CD4-positive, alpha-beta T cell treated with Interleukin-6 at 100 ng/mL for 8 hours (primary cell): ENCODE measurements at regions not wholly inside any gene's neighbourhood (a gene's known extent, or its start where the extent isn't known, plus 50 kb on each side); places are given as distances from the start of the nearest gene placed in this dataset.
"Not testable (repeated sequence)": the region's sequence is repeated elsewhere in the genome, so short reads cannot be mapped to it uniquely, and the experiment has no call there.

Experiments
- DNase-seq: peaks from one replicate; pipeline ENCODE4 v3.0.0-alpha.2; 2020; ENCODE audit warnings: mixed read lengths, low spot score

DNA sequence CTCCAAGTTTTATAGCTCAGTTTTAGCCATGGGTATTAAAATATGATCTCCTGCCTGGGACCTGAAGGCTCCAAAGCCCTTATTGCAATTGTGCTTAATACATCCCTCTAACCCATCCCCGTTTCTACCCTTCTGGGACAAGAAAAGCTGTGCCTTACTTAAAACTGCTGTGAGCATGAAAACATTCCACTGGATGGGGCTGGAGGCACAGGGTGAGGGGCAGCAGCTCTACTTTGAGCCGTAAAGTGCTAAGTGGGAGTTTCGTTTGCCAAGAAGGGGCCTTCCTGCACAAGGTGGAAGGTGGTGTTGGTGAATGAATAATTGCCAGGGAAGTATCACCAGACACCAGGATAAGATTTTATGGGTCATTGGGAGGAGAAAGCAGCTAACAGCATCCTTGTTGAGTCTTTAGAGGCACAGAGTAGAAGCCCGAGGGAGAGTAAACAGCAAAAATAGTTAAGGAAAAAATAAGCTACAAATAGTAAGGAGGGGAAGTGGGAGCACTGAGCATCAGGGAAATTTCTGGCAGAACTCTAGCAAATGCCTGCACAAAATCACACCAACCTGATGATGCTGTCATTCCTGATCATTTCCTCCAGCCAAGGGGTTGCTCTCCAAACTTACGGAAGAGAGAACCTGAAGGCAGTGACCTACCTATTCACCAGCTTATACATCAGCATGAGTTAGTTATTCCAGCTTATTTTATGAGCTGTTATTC lies 218.4 kb downstream of the MREG start:
- no peak for DNase-seq

DNA sequence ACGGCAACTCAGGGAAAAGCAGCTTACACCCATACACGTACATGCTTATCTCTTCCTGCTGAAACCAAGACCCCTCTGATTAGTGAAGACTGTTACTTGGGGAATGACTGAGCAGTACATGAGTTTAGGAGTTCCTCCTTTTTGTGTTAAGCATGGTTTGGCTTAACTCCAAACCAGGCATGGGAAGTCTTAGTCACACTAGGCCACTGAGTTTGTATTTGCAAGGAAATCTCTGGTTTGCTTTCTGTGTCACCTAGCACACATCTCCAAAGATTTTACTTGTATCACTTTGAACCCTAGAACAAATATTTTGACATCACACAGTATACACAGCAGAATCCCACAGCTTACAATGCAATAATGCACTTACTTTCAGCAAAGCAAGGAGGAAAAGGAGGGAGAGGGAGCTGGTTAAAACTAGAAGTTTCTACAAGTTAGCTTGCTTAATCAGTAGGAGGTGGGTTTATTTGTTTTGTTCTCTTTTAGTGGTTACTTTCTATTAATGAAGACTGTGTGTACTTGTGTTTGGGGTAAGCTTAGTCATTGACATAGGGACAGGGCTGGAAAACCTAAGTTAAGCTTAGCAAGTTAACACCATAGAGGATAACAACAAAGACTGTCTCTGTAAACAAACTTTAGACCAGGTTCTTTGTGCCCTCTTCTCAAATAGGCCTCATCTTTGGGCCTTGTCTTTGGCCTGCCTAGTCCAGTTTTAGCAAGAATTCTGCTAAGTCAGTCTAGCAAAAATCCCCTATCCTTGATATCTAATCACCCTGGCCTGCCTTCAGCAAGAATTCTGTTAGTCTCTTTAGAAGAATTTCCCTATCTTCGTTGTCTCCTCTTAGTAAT lies 219.4 kb downstream of the MREG start:
- DNase-seq: no peak

DNA sequence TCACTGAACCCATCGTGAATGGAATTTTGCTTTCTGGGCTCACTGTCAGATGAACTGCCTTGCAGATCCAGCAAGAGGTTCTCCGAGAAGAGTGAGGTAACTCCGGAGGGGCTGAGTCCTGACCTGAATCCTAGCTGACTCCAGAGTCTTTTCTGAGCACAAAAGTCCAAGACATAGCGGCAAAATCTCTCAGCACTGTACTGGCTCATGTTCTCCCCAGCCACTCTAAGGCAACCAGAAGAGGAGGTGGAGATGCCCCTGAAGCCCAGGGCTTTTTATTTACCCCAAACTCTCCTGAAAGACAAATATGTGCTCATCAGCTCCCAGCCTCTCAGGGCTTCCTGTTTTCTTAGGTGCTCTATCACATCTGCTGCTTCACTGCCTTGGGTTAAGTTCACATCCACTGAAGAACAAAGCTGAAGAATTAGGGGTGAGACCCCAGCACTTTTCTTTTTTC lies 221.8 kb downstream of the MREG start:
- no peak for DNase-seq

DNA sequence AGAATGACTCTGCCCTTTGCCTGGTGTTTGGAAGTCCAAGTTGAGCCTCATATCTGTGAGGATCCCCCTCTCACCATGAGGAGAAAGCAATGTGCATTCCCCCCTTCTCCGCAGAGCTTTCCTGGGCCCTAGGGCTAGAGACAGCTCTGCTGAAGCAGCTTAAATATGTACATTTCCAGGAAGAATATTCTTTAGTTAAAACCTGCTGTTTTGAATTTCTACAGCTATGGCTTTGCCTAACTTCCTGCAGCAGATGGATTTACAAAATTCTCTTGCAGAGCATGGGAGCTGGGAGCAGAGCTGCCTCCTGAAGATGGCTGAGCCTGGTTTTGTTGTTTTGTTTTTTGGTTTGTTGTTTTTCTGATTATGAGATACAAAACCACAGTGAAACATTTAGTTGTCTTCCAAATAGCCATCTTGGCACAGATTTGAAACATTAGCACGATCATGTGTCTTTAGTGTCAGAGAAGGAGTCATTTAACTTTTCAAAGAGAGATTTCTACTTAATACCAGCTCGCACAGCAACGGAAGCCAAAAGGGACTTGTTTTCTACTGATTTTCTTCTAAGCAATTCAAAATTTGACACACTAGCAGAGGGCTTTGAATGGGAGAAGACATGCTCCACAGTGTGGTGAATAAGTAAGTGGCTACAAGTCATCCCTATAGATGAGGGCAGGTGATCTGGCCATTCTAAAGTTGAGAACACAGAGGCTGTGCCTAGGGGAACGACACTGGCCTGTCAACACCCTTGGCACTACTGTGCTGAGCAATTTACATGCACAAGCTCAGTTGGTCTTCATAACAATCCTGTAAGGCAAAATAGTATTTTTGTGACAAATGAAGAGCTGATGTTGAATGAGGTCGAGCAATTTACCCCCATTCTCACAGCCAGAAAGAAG lies 222.6 kb downstream of the MREG start:
- no peak for DNase-seq

DNA sequence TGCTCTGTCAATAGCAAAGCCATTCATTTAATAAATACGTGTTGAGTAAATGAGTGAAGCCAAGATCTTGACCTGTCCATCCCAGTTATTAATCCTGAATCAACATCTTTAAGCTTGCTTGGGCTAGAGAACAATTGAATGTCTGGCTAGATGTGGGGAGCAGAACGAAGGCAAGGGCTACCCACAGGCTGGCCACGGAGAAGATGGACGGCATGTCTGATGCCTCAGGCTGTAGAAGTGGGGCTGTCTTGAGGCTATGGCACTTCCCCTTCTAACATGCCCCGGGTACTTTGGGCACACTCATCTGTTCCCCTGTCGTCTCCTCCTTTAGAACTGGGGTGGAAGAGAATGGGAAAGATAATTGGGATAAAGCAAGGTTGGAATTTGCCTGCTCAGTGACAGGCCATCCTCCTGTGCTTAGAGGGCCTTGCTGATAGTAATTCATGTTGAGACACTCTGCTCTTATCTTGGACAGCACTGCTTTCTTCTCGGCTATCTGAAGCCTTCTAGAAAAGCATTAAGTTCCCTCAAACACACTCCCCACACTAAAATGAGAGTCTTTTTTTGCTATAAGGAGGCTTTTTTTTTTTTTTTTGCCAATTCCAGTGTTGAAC lies 225.7 kb downstream of the MREG start:
- DNase-seq: no peak

DNA sequence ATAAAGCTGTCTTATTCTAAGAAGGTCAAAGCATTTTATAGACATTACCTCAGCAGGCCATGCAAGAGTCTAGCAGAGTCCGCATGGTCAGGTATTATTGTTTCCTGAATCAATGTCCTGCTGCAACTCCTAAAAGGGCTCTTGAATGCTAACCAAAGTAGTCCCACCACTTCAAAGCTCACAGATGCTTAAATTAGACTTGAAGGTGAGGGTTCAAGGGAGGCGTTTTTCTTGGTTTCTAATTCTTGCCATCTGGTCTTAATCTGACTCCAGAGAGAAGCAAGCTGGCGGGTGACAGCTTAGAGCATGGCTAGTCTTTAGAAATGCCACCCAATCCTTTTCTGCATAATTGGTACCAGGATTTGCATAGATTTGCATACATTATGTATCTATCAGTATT lies 226.3 kb downstream of the MREG start:
- no peak for DNase-seq

DNA sequence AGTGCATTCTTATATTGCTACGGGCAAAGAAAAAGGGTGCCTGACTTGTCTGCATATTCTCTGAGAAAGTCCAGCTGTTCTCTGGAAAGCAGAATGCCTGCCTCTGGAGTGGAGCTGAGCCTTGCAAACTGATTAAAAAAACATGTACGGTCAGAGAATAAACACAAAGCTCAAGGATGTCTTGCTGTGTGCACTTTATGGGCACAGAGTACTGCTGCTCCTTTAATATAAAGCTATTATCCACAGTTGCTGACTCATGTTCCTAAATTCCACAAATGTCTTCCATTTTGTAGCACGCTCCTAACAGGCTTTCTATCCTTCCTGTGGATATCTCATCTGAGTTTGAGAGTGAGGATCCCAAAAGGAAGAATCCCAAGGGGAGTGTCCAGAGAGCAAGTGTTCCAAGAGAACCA lies 229.0 kb downstream of the MREG start:
- DNase-seq: no peak

DNA sequence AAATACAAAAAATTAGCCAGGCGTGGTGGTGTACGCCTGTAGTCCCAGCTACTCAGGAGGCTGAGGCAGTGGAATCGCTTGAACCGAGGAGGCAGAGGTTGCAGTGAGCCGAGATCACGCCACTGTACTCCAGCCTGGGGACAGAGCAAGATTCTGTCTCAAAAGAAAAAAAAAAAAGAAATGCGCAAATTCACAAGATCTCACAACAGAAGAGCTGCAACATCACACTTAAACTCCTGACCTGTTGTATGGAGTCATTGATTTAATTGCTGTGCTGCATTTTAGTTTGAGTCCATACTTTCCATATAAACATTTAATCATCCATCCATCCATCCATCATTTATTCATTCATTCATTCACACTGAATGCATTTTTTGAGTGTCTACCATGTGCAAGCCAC lies 229.7 kb downstream of the MREG start:
- not testable (repeated sequence) for DNase-seq

DNA sequence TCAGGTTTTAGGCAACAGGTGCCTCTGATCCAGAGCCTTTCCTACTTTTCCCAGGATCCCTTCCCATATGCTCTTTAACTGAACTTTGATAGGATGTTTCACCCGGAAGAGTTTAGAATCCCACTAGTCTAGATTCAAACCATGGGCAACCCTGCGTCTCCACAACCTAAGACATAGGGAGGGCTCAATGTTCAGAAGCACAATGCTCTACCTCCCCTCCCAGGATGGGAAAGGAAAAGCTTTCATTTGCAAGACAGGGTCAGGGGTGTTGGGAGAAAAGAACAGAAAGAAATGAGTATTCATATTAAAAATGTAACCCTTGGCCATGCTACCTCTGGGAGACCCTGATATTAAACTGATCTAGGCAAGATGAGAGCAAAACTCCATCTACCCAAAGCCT lies 230.4 kb downstream of the MREG start:
- no peak for DNase-seq

DNA sequence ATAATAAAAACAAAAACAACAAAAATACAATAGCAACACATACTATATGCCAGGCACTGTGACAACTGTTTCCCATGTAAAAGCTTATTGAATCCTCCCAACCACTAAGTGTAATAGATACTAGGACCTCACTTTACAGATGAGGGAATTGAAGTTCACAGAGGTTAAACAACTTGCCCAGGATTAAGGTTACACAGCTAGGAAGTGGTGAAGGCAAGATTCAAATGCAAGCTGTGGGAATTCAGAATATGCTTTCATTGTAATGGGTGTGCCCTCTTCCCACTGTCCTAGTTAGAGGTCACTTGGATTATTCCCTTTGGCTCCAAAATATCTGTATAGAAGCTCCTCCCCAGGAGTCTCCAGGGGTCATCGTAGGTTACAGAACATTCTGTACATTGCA lies 231.1 kb downstream of the MREG start:
- DNase-seq: no peak

DNA sequence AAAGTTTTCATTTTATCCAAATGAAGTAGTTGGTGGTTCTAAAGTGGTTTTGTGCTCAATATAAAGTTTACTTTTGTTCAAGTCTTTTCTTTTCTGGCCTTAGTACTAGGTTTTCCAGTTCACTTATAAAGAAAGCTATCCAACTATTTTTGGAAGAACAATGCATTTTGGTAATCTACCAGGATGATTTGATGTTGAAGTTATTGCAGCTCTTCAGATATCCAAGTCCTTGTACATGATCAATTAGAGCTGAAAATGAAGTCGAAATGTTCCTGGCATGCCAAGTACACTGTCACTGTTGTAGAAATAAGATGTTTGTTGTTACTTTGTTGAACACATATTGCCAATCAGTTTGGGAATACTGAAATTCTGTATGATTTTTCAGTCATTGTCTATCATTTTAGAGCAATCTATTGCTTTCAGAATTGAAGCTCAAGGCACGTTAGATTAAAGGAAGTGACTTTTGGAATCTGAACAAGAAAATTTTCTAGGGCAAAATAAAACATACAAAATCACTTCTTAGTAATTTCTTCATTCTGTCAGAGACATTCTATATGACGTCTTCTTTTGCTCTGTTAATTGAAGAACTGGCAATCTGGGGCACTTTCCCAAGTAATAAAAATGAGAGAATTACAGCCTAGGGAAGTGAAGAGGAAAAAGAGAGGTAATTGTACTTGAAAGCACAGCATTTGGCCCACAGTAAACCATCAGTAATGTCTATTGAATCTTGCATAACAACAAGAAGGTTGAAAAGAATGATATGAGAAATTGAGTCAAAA lies 232.3 kb downstream of the MREG start:
- no peak for DNase-seq

DNA sequence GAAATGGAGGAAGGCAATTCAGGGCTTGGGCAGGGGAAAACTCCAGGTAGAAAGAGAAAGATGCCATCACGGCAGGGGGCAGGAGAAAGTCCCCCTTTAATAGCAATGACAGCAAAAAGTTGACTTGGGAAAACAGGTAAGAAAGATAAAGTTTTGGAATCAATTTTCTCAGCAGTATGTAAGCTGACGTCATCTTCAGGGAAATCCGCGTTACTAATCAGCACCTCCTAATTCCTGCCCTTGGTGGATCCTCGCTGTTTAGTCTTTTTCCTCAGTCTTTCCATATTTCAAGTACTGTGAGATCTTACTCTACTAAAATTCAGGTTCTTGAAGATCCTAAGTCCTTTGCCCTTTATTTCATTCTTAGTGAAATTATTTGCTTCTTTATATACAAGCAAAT lies 233.0 kb downstream of the MREG start:
- no peak for DNase-seq

DNA sequence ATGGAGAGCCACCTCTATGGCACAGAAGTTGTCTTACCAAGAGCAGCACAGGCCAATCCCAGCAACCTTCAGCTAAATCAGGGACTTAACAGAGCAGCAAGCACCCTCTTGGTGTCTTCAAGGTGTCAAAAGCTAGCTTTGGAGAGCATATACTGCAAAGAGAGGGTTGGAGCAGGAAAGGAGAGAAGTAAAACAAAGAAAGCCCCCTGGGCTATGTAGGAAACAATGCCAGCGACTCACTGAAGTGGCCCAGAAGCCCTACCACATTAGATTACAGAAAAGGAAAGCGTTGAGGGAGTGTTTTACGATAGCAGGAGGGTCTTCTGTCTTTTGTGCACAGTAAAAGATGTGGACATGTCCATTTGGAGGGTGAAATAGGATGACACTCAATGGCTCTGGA lies 233.4 kb downstream of the MREG start:
- DNase-seq: no peak

DNA sequence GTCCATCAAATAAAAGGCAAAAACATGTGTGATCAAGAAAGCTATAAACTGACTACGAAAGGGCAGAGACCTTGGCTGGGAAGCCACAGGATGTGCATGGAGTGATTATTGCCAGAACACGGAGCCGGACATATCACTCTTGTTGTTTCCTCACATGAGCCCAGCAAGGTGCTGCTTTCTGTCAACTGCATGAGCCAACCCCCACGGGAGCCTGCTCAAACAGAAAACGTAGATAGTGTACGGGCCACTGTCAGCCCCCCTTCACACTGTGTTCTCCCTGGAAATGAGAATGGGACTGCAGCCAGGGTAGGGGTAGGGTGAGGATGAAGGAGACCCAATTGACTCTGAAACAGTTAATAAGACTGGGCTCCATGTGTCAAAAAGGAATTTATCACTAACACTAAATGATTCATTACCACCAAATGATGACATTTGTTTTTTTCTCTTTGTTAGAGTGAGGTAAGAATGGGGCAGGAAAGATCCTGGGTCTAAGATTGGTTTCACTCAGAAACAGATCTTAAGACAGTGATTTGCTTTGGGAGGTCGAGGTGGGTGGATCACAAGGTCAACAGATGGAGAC lies 235.8 kb downstream of the MREG start:
- DNase-seq: no peak

DNA sequence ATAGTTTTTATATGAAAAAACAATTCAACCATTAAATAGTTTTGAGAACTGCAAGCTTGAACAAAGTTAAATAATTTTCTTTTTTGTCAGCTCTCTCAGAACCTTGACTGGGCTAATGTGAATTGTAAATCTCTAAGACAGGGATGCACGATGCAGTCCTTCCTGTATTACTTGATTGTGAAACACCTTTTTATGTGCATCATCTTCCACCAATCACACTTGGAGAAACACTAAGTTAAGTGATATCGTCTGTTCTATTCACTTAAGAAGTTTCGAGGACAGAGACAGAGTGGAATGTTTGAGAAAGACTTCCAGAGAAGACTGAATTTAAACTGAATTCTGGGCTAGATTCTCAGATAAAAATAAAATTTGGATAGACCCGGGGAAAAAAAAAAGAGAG lies 238.2 kb downstream of the MREG start:
- no peak for DNase-seq

DNA sequence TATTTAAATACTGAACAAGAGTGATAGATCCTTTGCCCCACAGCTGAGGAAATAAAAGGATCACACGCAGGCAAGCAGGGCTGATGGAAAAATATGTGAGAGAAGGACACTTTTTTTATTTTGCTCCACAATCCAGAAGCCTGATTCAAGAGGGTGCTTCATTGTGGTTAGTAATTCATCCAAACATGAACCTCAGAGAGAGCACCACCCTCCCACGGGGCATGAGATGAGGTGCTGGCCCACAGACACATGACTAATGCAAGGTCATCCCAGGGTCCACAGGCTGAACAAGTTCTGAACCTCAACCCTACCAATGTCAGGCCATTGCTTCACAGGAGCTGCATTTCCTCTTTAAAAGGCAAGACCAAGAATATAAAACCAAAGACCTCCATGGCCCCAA lies 239.6 kb downstream of the MREG start:
- DNase-seq: no peak

DNA sequence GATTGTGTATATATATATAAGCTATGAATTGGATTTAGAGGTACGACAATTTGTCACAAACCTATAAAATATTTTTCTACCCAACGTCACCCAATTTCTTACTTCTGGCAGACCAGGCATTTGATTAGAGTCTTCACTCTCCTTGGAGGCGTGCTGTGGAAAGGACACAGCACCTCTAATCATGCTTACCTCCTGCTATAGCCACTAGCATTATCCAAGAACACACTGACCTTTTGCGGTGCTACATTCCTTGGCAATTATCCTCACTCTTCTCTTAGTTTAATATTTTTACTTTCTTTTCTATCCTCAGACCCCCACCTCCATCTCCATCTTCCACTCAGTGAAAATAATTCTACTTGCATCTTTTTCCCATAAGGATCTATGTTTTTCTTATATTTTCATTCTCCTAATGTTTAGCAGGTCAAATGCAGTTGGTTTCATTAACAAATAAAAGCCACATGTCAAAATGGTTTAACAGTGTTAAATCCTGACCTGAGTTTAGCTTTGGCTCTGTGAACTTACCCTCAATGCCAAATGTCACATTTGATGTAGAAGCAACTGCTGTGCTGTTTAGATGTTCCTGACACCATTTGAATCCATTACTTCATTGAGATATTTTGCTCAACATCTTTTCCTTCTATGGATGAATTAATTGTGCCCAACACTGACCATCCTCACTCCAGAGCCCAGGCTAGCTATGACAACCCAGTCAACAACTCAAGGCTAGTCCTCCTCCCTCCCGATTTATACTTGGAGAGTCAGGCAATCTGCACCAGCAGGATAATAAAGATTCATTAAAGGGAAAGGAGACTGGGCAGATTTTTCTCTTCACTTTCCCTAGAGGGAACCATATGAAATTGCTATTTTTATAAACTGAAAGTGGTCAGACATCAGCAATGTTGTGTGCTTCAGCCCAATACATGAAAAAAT lies 240.5 kb downstream of the MREG start:
- no peak for DNase-seq

DNA sequence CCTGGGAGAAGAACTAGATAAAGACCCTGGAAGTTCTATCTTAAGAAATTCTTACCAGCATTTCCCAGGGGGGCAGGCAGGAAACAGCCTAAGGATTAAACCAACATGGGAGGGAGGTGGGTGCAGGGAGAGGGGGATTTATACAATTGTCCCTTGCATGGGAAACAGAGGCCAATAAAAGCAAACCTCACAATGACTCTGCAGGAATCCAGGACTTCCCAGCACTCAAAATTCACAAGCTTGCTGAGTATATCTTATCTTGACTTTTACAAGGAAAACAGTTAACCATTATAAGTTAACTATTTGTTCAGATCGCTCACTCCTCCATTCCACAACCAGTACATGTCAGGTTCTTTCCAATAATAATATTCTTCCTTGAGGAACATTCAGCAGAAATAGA lies 241.3 kb downstream of the MREG start:
- DNase-seq: no peak

DNA sequence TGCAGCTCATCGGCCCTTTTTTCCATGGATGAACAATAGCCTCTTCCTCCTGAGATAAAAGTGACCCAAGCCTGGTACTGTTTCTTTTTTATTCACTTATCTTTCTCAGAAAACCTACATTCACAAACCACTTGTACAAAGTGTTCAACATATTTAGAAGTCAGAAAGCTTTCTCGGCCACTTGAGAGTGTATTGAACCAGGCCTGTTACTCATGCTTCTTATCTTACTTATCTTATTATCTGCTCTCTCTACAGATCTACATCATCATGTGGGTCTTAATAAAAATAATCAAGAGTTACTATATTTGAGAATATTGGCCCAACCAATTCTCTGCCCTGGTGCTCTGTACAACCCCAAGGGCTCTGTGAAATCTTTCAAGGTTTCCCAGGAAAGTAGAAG lies 242.1 kb downstream of the MREG start:
- DNase-seq: no peak

DNA sequence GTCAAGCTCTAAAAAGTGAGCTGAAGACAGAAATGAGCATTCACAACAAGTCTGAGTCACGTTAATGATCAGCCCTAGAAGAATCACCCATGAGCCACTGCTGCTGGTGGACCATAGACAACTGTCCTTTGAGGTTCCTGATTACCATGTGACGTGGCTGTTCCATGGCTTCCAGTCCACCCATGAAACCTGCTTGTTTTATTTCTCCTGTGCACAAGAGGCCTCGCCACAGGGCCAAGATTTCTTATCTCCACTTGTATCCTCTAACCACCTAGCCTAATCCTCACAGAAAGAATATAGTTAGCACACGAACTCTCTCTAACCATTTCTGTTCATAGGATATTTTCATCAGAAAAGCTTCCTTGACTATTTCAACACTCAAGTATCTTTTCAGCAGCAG lies 242.7 kb downstream of the MREG start:
- no peak for DNase-seq
